ENCODE measurements at regions not wholly inside any gene's neighbourhood (a gene's known extent, or its start where the extent isn't known, plus 50 kb on each side); places are given as distances from the start of the nearest gene placed in this dataset.

DNA sequence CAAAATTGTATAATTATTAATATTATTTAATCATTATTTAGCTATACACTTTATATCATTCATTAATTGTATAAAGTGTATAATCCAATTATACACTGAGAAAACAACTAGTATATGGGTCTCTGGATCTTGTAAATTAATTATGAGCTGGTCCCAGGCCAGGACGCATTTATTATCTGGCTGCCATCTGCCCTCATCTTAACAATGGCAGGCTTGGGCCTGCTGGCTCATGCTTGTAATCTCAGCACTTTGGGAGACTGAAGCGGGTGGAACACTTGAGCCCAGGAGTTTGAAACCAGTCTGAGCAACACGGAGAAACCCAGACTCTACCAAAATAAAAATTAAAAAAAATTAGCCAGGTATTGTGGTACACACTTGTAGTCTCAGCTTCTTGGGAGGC is 502.2 kb upstream of the NRXN1 start:
- DNase-seq = no peak

DNA sequence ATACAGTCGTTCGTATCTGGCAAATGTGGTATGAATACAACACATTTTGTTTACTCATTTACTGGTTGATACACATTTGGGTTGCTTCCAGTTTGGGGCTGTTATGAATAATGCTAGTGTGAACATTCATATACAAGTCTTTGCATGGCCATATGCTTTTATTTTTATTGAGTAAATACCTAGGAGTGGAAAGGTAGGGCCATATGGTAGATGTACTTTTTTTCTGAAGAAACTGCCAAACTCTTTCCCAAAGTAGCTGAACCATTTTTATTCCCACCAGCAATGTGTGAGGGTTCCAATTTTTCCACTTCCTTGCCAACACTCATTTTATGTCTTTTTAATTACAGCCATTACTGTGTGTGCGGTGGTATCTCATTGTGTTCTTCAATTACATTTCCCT is 496.2 kb upstream of the NRXN1 start:
- DNase-seq = no peak

DNA sequence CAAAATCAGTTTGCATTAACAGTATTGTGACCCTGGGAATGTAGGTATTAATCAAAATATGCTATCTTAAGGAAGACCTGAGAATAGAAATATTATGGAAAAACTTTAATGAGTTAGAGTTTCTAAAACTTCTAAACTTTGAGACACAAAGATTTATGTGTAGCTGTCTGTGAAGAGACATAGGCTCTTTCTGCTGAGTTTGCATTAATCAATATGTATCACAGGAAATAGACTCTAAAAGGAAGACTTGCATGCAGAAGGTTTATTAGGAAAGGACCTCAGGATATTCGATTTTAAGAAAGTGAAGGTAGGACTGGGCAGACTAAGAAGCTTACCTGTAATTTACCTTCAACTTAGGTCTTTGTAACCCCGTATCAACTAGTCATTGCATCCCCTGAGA is 494.8 kb upstream of the NRXN1 start:
- no peak for DNase-seq

DNA sequence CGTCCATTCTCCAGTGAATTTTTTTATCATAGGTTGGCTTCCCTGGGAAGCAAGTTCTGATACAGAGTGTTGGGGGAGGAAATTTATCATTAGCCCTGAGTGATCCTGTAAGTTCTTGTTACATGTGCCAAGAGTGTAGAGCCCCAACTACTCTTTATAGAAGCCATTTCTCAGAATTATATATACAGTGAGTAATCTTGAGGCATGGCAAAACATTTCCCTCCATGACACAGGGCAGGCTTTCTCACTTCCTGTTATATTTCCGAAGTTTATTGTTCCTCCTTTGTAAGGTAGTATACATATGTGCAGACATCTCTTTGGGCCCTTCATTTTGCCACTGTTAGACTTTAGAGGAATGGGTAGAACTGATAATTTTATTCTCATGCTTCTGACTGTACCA is 484.7 kb upstream of the NRXN1 start:
- DNase-seq = no peak

DNA sequence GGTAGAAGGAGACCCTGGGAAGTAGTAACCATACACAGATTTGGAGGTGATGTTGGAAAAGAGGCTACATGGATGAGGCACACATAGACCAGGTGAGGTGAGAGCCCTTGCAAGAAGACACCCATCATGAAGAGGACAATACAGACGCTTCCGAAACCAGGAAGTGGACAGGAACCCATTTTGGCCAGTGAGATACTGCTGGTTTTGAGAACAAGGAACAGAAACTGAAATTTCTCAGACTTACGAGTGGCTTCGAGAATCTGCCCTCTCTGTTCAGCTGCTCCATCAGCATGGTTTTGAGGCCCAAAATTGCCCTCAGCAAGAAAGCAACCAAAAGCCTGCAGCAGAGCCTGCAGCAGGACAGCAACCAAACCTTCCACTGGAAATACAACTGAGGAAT is 479.1 kb upstream of the NRXN1 start:
- DNase-seq = no peak

DNA sequence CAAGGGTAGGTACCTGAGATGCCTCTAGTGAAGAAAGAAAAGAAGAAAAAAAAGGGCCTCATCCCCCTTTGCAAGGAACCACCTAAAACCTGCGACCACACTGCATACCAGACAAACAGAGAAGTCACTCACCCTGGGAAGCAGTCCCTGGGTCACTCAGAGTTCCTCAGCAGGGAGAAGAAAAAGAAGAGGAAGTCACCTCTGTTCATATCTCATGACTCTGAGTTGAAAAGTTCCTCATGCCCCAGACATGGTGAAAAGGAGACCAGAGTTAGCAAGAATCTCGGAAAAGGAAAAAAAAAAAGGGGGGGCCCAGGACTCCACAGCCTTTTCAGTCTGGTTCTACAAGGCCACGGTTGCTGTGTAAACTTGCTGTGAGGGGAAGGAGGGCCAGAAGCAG is 478.4 kb upstream of the NRXN1 start:
- no peak for DNase-seq

DNA sequence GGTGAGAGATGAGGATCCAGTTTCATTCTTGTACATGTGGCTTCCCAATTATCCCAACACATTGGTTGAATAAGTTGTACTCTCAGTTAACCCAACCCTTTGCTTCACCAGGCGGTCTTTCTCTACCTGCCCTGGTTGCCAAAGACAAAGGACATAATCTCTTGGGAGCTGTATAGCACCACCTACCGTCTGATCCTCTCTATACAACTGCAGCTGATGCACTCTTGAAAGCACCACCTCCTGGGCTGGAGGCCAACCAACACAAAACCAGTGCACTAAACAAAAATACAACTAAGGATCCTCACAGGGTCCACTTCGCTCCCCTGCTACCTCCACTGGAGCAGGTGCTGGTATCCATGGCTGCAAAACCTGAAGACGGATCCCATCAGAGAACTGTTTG is 473.6 kb upstream of the NRXN1 start:
- DNase-seq = no peak

DNA sequence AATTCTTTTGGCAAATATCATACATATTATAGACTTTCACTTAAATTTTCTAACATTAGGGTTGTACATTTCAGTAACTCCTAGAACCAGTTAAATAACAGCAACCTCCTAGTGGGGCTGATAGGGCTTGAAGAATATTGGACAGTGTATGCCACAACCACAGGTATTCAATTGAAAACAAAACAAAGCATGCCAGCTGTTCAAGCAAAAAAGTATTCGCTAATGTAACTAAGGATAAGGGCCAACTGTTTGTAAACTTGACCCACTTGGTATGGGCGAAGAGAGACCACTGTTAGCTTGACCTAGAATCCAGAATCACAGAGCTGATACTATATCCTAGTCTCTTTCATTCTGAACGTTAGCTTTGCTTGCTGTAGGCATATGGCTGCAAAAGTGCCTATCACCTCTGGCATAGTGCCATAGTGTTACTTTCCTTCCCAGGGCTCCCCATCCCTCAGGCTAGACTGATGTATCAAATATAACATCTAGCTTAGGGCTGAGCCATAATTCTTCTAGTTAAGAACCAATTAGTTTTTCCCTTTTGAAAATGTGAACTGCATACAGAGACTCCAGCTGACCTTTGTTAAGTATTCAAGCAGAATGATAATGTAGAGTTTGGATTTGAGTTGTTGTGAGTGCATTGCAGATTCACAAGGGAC is 458.8 kb upstream of the NRXN1 start:
- no peak for DNase-seq

DNA sequence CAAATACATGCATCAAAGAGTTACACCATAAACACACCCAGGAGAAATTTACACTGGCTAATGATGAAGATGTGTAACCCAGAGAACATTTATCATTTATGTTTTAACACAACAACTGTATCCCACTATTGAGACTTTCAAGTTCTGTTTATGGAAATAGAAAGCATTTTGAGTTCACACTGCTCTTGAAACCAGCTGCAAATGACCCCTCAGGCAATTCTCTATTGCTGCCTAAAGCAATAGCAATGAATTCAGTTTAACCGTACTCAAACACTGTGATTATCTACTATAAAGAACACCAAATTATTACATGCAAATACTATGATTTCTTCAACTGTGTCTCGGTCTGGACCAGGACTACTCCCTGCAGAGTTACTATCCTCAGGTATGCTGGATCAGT is 452.7 kb upstream of the NRXN1 start:
- DNase-seq = no peak

DNA sequence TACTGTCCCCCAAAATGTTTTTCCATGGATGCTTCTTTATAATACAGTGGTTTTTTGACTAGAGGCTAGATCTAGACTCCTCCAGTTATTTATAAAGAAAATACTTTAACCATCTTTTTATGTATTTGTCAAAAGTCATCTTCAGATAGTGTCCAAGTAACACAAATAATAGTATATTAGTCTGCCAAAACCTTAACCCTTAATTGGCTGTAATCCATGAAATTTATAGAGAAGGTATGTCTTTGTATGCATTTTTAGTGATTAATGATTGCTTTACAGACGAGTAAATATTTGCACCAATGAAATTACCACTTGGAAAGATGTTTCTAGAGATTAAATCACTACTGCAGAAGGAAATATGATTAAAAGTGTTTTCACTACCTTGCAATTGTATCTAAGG is 451.8 kb upstream of the NRXN1 start:
- DNase-seq = no peak

DNA sequence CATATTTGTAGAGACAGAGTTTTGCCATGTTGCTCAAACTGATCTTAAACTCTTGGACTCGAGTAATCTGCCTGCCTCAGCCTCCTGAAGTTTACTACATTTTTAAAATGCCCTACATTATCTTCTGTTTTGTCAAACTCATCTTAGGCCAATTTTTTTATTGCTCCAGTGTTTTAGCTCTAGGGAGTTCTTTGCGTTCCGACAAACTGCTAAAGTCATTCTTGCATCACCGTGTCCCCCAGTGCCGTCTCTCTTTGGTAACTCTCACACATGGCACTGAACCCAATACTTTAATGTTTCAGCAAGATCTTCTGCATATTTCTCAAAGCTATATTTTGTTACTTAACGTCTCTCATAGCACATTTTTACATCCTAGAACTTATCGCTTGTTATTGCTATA is 440.9 kb upstream of the NRXN1 start:
- DNase-seq = no peak

DNA sequence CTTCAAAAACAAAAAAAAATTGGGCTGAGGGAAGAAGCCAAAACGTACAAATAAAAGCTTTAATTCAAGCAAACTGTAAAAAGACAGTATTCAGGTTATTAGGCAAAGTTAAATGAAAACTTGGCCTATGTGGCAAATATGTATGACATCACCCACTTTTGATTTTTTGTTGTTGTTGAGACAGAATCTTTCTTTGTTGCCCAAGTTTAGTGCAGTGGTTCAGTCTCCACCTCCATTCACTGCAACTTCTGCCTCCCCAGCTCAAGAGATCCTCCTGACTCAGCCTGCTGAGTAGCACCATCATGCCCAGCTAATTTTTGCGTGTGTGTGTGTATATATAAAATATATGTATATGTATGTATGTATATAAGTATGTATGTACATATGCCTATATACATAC is 440.4 kb upstream of the NRXN1 start:
- DNase-seq = no peak

DNA sequence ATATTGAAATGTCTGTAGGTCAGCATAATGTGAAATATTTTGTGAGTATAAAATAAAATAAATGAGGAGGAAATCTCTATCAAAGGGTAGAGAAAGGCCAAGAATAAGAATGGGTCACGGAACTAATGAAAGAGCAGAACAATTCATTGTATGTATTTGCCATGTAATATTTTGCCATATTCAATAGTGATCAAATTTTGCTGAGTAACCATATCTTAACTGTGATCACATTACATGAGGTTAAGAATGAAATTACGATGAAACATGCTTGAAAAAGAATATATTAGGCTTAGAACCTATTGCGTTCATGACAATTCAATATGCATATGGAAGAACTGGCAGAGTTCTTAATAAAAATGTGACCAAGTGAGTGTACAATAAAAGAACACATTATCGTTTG is 437.2 kb upstream of the NRXN1 start:
- DNase-seq = no peak

DNA sequence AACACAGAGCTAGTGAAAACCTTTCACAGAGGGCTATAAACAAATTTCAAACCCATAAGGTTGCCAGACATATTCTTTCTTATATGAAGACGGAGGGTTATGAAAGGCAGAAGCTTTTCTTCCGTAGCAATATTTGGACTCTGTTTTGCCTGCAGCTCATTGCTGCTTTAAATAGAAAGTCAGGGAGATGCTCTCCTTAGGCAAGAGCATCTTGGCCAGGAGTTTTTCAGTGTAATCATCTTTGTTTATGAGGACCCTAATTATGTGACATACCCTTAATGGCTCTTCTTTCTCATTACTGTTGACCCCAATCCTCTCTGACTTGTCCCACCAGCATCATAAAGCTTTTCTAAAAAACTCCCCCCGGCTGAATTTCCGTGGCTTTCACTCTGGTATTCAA is 433.4 kb upstream of the NRXN1 start:
- no peak for DNase-seq

DNA sequence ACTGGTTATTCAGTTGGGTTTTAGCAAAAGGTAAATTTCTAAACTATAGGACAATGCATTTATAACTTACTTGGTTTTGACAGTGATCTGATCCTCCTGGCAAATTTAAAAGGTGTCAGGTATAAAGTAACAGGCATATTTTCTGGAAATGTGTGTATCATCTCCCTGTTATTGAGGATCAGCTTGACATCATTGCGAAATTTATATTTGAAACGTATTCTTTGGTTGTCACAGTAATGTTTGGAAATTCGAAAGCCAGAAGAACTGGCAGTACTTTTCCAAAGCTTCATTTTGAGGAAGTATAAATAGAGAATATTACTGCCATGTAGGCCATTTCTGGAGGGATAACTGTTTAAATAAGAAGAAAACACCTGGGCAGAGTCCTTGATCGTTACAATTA is 422.2 kb upstream of the NRXN1 start:
- DNase-seq = no peak

DNA sequence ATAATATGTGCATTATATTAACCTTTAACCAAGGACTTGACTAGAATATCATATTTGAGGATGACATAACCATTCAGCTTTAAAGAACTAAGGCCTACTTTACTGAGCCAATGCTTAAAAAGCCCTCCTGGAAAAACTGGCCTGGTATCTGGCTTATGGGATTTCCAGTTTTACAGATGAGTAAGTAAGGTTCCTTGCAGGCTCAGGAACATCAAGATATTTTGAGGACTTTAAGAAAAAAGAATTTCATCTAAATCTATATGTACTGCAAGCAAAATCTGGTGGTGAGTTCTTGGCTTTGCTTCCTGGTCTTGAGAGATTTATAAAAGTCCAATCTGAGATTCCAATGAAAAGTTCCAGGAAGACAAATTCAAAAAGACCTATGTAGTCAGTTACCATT is 417.0 kb upstream of the NRXN1 start:
- DNase-seq = no peak

DNA sequence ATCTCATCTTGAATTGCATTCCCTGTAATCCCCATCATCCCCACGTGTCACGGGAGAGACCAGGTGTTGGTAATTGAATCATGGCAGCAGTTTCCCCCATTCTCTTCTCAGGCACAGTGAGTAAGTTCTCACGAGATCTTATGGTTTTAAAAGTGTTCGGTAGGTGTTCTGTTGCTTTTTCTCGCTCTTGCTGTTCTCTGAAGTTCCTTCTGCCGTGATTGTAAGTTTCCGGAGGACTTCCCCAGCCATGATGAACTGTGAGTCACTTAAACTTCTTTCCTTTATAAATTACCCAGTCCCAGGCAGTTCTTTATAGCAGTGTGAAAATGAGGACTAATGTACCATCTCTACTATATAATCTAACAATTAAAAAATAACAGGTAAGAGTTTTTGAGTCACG is 409.9 kb upstream of the NRXN1 start:
- no peak for DNase-seq

DNA sequence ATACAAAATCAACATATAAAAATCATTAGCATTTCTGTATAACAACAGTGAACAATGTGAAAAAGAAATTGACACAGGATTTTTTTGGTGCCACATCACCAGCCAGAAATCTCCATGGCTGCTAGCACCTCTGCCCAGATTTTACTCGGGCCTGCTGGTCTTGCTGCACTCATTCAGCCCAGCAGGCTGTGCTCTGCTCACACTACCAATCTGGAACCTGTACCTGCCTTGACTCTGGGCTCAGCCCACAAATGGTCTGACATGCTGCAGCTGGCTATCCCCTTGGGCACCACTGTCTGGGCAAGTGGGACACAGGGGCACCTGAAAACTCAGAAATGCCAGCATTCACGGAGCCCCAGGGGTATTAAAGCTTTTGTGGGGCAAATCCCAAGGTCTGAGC is 392.5 kb upstream of the NRXN1 start:
- no peak for DNase-seq

DNA sequence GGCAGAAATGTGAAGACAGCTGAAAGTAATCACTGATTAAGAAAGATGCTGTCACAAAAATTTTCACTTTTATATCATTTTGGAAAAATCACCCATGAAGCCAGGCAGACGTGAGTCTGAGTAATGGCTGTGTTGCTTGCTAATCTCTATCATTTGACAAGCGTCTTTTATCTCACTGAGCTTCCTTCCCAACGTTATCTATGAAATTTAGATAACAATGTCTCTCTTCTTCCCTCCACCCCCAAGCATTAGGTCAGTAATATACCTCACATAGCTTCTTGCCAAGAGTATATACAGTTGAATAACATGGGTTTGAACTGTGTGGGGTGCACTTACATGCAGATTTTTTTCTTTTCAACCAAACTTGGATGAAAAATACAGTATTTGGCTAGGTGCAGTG is 388.6 kb upstream of the NRXN1 start:
- DNase-seq = no peak

DNA sequence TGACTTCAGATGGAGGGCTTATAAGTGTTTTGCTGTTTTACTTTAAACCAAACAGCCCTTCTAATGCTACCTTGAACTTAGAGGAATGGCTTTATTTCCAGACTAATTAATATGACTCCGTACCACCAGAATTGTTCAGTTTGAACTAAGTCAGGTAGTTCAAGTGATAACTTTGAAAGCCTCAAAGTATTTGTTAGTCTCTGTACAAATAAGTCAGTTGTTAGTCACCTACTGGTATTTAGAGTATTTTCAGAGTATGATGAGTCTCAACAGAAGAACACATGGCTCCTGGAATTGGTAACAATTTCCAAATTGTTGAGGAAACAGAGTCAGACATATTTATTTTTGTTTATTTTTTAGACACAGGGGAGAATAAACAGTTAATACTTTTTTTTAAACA is 381.8 kb upstream of the NRXN1 start:
- no peak for DNase-seq

DNA sequence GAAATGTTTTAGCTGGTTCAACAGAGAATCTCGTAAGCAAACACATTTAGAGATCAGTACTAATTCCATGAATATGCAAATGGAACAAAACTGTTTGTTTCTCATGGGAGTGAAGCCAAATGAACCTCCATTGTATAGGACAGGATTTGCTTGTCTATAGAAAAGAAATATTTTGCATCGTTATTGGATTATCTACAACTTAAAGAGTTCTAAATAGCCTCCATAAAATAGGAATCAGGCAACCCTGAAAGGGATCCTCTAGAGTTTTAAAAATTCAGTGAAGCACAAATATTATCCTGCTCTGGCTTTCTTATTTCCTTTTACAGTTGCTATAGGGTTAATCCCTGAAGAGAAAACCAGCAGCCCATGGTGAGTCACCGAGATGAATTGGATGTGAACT is 378.4 kb upstream of the NRXN1 start:
- no peak for DNase-seq

DNA sequence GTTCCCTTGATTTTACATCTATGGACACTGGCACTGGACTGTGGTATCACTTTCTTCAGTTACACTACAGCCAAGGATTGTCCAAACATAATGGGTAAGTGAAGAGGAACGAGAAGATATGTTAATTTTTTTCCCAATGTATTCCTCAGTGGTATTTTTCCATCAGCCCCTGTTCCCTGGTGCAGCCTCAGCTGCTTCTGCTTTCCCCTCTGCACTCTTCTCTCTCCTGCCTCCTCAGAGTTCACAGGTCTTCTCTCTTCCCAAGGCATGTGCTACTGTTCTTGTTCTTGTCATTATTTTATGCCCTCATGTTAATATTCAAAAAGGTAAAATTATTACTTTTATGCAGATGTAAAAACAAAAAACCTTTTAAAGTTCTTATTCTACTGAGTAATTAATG is 378.0 kb upstream of the NRXN1 start:
- no peak for DNase-seq

DNA sequence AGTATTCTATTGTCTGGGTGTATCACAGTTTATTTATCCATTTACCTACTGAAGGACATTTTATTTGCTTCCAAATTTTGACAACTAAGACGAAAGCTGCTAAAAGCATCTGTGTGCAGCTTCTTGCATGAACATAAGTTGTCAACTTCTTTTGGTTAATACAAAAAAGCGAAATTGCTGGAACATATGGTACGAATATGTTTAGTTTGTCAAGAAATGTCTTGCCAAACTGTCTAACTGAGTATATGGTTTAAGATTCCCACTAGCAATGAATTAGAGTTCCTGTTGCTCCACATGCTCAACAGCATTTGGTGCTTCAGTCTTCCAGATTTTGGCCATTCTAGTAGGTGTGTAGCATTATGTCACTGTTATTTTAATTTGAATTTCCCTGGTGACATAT is 372.3 kb upstream of the NRXN1 start:
- DNase-seq = no peak

DNA sequence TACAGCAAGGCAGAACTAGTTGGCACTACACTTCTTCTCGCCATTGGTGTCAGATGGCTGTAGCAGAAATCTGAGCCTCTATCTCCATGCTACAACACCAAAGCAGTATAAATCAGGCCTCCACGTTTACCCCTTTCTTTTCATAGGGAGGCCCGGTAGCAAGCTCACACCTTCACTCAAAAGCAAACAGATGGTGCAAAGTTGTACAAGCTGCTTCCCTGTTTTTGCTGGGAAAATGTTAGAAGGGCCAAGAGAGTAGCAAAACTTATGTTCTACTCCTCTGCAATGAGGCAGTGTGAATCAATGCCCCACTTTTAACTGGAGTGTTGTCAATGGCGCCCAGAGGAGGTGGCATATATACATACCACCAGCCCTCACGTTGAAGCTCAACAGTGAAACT is 369.6 kb upstream of the NRXN1 start:
- DNase-seq = no peak

DNA sequence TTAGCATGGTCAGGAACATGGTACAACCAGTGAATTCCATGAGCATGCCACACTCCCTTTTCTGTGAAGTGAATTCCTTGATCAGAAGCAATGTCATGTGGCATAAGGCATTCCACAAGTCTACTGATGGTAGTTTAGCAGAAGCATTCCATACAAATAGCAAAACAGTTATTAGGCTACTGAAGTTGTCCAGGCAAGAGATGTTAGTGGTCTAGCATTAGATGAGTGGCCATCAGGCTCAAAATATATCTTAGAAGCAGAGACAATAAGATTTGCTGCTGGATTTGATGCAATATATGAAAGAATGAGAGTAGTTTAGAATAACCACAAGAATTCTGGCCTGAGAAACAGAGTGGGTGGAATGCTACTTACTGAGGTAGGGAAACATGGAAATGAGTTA is 355.3 kb upstream of the NRXN1 start:
- no peak for DNase-seq

DNA sequence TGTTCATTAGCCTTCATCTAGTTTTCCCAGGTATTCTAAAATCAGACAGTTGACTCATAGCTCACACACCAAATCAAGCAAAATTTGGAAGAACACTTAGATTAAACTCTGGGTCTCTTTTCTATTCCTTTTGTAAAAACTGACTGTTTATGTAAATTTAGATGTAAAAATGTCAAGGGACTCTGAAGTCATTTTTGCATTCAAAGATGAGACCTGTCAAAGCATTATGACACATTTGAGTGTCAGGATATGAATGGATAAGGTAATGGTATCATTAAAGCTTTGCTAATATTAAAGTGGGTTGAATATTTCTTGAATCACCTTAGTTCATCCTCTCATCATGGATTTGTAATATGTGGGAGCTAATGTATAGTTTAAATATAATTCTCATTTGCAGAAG is 348.1 kb upstream of the NRXN1 start:
- no peak for DNase-seq
